A673 (cell line): ENCODE measurements at regions not wholly inside any gene's neighbourhood (a gene's known extent, or its start where the extent isn't known, plus 50 kb on each side); places are given as distances from the start of the nearest gene placed in this dataset.

Source experiments
- BruUV-seq: library from RNA; stranded (reverse); fragments of 400-500 nt; replicated peaks from 2 replicates; lab custom pipeline; 2021; lab: Mats Ljungman, UMichigan
- CTCF ChIA-PET: fragments of 300-600 bp; sonication (Branson Sonifier 250); formaldehyde crosslinking; loops from one replicate; lab custom pipeline; 2022; ENCODE audit warnings: antibody characterized with exemption; lab: Charles Lee
- POLR2A ChIA-PET: fragments of 300-600 bp; sonication (Branson Sonifier 250); formaldehyde crosslinking; loops from one replicate; lab custom pipeline; 2022; ENCODE audit warnings: antibody characterized with exemption; ENCODE audit not compliant: low non-redundant PET; lab: Charles Lee
- DNase-seq: peaks from one replicate; pipeline ENCODE4 v3.0.0-alpha.2; 2015; ENCODE audit warnings: low spot score
- H3K27ac ChIP-seq: fragments of 200-600 bp; sonication (generic); 2 replicates; pipeline ENCODE4 v1.5.1; 2016; ENCODE audit warnings: mixed run types, low read depth, mild to moderate bottlenecking, mixed read lengths, antibody characterized with exemption, low read length; ENCODE audit not compliant: poor library complexity, severe bottlenecking
- H3K27me3 ChIP-seq: fragments of 200-600 bp; sonication (generic); replicated peaks from 2 replicates; pipeline ENCODE4 v1.6.1; 2017; ENCODE audit warnings: mixed run types, low read depth, mild to moderate bottlenecking, mixed read lengths, antibody characterized with exemption, low read length; ENCODE audit not compliant: insufficient read depth, poor library complexity
- H3K36me3 ChIP-seq: fragments of 200-600 bp; sonication (generic); 2 replicates; pipeline ENCODE4 v1.6.1; 2016; ENCODE audit warnings: mixed run types, mild to moderate bottlenecking, mixed read lengths, antibody characterized with exemption, low read length; ENCODE audit not compliant: insufficient read depth, poor library complexity, severe bottlenecking
- H3K4me1 ChIP-seq: fragments of 200-600 bp; sonication (generic); 2 replicates; pipeline ENCODE4 v1.6.1; 2017; ENCODE audit warnings: mixed run types, mild to moderate bottlenecking, mixed read lengths, antibody characterized with exemption, low read length; ENCODE audit not compliant: insufficient read depth, poor library complexity, severe bottlenecking
- H3K4me3 ChIP-seq: fragments of 200-600 bp; sonication (generic); 2 replicates; pipeline ENCODE4 v1.5.1; 2016; ENCODE audit warnings: low read depth, mixed run types, mild to moderate bottlenecking, mixed read lengths, low read length; ENCODE audit not compliant: poor library complexity, severe bottlenecking
- H3K9me3 ChIP-seq: fragments of 200-600 bp; sonication (generic); 2 replicates; pipeline ENCODE4 v1.6.1; 2016; ENCODE audit warnings: mixed run types, low read depth, mild to moderate bottlenecking, mixed read lengths, antibody characterized with exemption, low read length; ENCODE audit not compliant: poor library complexity, severe bottlenecking
- EZH2 ChIP-seq: fragments of 200-600 bp; sonication (generic); IDR thresholded peaks from 2 replicates; pipeline ENCODE4 v1.6.1; 2017; ENCODE audit warnings: borderline replicate concordance, low read depth, mild to moderate bottlenecking, mixed read lengths, antibody characterized with exemption, low read length; ENCODE audit not compliant: poor library complexity, severe bottlenecking
- intact Hi-C: fragments of 100-400 bp; cut with micrococcal nuclease; formaldehyde crosslinking; loops from one replicate; pipeline ENCODE4 v1.10.0; 2022; ENCODE audit not compliant: unreplicated experiment
- TF ChIP-seq, protein P1 (sequence below): fragments of 300-800, 200-600 bp; sonication (generic); conservative IDR thresholded peaks from 2 replicates; pipeline ENCODE4 v1.5.1; 2017; ENCODE audit warnings: low read depth, mild to moderate bottlenecking, antibody characterized with exemption, low read length, moderate library complexity, mixed read lengths

DNA sequence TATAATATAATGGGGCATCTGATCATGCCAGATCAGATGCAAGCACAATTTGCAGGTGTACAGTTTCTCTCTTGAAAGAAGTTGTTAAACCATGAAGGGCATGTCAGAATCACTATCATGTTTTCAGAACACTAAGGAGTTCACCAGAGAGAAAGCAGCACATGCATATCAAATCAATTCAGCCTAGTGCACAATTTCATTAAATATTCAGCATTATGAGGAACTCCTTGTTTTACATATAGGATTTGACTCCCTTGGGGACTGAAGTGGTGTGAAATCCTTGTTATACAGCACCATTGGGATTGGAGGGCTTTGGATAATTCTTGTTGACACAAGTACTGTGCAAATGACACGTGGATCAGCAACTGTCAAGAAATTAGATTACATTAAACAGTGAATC is 562.1 kb upstream of the KLHL29 start:
- ChIA-PET POLR2A (no interaction called here), CTCF (no interaction called here)
- peak; percentile 1 for DNase-seq
- Histone ChIP-seq H3K4me1 (no peaks in the 10 kb centered on the region), H3K9me3 (no peaks in the 10 kb centered on the region), H3K27ac (no peak overlapping the region), H3K36me3 (no peaks in the 10 kb centered on the region), H3K4me3 (no peak overlapping the region), H3K27me3 (peaks cover 4% of the 10 kb centered on the region)
- TF ChIP-seq, protein P1, sequence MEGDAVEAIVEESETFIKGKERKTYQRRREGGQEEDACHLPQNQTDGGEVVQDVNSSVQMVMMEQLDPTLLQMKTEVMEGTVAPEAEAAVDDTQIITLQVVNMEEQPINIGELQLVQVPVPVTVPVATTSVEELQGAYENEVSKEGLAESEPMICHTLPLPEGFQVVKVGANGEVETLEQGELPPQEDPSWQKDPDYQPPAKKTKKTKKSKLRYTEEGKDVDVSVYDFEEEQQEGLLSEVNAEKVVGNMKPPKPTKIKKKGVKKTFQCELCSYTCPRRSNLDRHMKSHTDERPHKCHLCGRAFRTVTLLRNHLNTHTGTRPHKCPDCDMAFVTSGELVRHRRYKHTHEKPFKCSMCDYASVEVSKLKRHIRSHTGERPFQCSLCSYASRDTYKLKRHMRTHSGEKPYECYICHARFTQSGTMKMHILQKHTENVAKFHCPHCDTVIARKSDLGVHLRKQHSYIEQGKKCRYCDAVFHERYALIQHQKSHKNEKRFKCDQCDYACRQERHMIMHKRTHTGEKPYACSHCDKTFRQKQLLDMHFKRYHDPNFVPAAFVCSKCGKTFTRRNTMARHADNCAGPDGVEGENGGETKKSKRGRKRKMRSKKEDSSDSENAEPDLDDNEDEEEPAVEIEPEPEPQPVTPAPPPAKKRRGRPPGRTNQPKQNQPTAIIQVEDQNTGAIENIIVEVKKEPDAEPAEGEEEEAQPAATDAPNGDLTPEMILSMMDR, result no peak
- no peak for TF ChIP-seq EZH2
- BruUV-seq, result no TSS peak
- intact Hi-C loops, result no loop called here

GRCh38 chr2:22824618-22825017 is 560.4 kb upstream of the KLHL29 start:
- CTCF ChIA-PET, result no interaction called here
- no TSS peak for BruUV-seq
- no peaks in the 10 kb centered on the region for H3K36me3 ChIP-seq
- no peak overlapping the region for H3K27ac ChIP-seq
- H3K4me1 ChIP-seq, result no peaks in the 10 kb centered on the region
- no peak overlapping the region for H3K4me3 ChIP-seq
- no peak for TF ChIP-seq EZH2
- TF ChIP-seq, protein P1, result no peak
- POLR2A ChIA-PET, result no interaction called here
- H3K9me3 ChIP-seq, result no peaks in the 10 kb centered on the region
- no peaks in the 10 kb centered on the region for H3K27me3 ChIP-seq
- intact Hi-C loops, result no loop called here
- DNase-seq, result no peak

GRCh38 chr2:22826703-22827102 is 558.3 kb upstream of the KLHL29 start:
- TF ChIP-seq, protein P1, result no peak
- no peak for TF ChIP-seq EZH2
- Histone ChIP-seq H3K4me3 (no peak overlapping the region), H3K27me3 (no peaks in the 10 kb centered on the region), H3K36me3 (no peaks in the 10 kb centered on the region), H3K4me1 (no peaks in the 10 kb centered on the region), H3K9me3 (no peaks in the 10 kb centered on the region), H3K27ac (no peak overlapping the region)
- CTCF ChIA-PET, result no interaction called here
- intact Hi-C loops, result no loop called here
- POLR2A ChIA-PET, result no interaction called here
- DNase-seq, result no peak
- BruUV-seq, result no TSS peak
